Ishikawa (cell line): ENCODE measurements at regions not wholly inside any gene's neighbourhood (a gene's known extent, or its start where the extent isn't known, plus 50 kb on each side); places are given as distances from the start of the nearest gene placed in this dataset.

Experiments
- CEBPB ChIP-seq: IDR thresholded peaks from 2 replicates; pipeline ENCODE4 v1.6.1; 2012
- RAD21 ChIP-seq: IDR thresholded peaks from 2 replicates; pipeline ENCODE4 v1.6.1; 2012; ENCODE audit warnings: low read depth

DNA sequence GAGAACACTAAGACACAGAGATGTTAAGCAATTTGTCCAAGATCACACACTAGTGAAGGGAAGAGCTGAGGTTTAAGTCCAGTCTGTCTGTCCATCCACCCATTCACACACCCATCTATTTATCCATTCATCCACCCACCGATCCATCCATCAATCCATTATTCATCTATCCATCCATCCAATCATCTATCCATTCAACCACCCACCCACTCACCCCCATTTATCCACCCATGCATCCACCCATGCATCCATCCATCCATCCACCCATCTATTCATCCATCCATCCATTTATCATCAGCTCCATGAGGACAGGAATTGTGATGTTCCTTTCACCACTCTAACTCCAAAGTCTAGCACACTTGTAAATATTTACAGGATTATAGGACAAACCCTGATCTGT lies 242.3 kb upstream of the PMEPA1 start:
- TF ChIP-seq CEBPB (no peak), RAD21 (no peak)
